ENCODE measurements at regions not wholly inside any gene's neighbourhood (a gene's known extent, or its start where the extent isn't known, plus 50 kb on each side); places are given as distances from the start of the nearest gene placed in this dataset.

DNA sequence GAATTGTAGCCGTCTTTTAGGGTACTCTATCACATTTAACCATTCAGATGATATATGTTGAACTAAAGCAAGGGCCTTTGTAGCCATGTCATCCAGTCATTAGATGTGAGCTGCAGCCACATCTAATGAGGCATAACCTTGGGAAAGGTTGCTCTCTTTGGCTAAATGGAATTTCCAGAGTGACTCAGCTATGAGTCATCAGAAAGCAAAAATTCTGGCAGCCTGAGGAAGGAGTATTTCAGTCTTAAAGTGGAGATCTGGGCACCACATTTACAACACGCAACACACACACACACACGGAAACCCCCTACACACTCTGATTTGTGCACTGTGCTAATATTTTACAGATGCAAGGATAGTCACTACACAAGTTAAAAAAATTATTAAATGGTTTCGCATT is 176.9 kb upstream of the ZWINT start:
- Histone ChIP-seq H4K20me1 (ENCODE audit: control insufficient read depth, extremely low read depth, insufficient read depth, low read length) (no peaks in the 10 kb centered on the region), H3K9me3 (ENCODE audit: control insufficient read depth, low read depth, low read length) (no peaks in the 10 kb centered on the region), H2AFZ (ENCODE audit: control insufficient read depth, low read length) (peak overlapping the region; percentile 23), H3K27me3 (ENCODE audit: control insufficient read depth, extremely low read depth, insufficient read depth, low read length) (no peaks in the 10 kb centered on the region), H3K9me1 (ENCODE audit: control insufficient read depth, extremely low read depth, insufficient read depth, low read length) (no peaks in the 10 kb centered on the region), H3K9ac (ENCODE audit: control insufficient read depth, extremely low read depth, insufficient read depth, low read length) (no peak overlapping the region), H3K4me1 (ENCODE audit: control insufficient read depth, extremely low read depth, insufficient read depth, low read length) (peaks cover 6% of the 10 kb centered on the region), H3K4me2 (ENCODE audit: control insufficient read depth, extremely low read depth, insufficient read depth, low read depth, low read length) (peak overlapping the region; percentile 52), H3K36me3 (ENCODE audit: control insufficient read depth in 2 of 2, extremely low read depth in 1 of 2, insufficient read depth in 2 of 2, low read length in 2 of 2) (no peaks in the 10 kb centered on the region), H3K4me3 (ENCODE audit: control insufficient read depth in 2 of 3, extremely low read depth in 1 of 3, insufficient read depth in 2 of 3, low read depth in 1 of 3, low read length in 3 of 3) (no peak overlapping the region), H3K27ac (ENCODE audit: control insufficient read depth, insufficient read depth, low read length) (peak overlapping the region; percentile 52), H3K79me2 (ENCODE audit: control insufficient read depth, insufficient read depth, low read length) (no peaks in the 10 kb centered on the region)
- dilution Hi-C loops (cut with MboI; ENCODE audit: extremely low pct_ligation_motif_present, low sequenced_read_pairs), result no loop called here
- DNase-seq (ENCODE audit: low read depth, low spot score) (peak; percentile 36), FAIRE-seq (peak; percentile 90)
- TF ChIP-seq EZH2 (IDR thresholded peaks at IDR 0.05; ENCODE audit: low read length), result no peak
- TF ChIP-seq, protein P1, sequence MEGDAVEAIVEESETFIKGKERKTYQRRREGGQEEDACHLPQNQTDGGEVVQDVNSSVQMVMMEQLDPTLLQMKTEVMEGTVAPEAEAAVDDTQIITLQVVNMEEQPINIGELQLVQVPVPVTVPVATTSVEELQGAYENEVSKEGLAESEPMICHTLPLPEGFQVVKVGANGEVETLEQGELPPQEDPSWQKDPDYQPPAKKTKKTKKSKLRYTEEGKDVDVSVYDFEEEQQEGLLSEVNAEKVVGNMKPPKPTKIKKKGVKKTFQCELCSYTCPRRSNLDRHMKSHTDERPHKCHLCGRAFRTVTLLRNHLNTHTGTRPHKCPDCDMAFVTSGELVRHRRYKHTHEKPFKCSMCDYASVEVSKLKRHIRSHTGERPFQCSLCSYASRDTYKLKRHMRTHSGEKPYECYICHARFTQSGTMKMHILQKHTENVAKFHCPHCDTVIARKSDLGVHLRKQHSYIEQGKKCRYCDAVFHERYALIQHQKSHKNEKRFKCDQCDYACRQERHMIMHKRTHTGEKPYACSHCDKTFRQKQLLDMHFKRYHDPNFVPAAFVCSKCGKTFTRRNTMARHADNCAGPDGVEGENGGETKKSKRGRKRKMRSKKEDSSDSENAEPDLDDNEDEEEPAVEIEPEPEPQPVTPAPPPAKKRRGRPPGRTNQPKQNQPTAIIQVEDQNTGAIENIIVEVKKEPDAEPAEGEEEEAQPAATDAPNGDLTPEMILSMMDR (optimal IDR thresholded peaks at IDR 0.05 in 1 of 3, IDR thresholded peaks at IDR 0.05 in 1 of 3, conservative IDR thresholded peaks at IDR 0.05 in 1 of 3; ENCODE audit: extremely low read depth in 1 of 3, insufficient read depth in 2 of 3, low read length in 3 of 3), result no peak

DNA sequence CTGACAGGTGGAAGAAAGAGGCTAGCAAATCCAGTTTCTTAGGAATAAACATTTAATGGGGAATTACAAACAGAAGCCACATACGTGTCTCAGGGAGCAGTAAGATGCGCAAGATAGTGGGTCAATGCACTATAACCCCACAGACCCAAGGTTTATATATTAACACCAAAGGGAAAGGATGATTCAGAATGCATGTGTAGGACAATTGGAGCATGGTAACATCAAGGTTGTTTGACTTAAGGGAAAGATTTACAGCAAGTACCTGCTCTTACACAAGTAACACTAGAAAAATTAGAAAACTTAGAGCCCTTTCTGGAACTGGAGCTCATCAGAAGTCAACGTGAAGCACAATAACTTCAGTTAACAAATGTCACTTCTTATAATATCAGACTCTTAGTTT is 161.1 kb upstream of the ZWINT start:
- TF ChIP-seq EZH2 (IDR thresholded peaks at IDR 0.05; ENCODE audit: low read length), result no peak
- Histone ChIP-seq H3K9ac (ENCODE audit: control insufficient read depth, extremely low read depth, insufficient read depth, low read length) (no peak overlapping the region), H3K79me2 (ENCODE audit: control insufficient read depth, insufficient read depth, low read length) (no peaks in the 10 kb centered on the region), H3K27me3 (ENCODE audit: control insufficient read depth, extremely low read depth, insufficient read depth, low read length) (no peaks in the 10 kb centered on the region), H3K9me1 (ENCODE audit: control insufficient read depth, extremely low read depth, insufficient read depth, low read length) (no peaks in the 10 kb centered on the region), H3K27ac (ENCODE audit: control insufficient read depth, insufficient read depth, low read length) (no peak overlapping the region), H3K36me3 (ENCODE audit: control insufficient read depth in 2 of 2, extremely low read depth in 1 of 2, insufficient read depth in 2 of 2, low read length in 2 of 2) (no peaks in the 10 kb centered on the region), H4K20me1 (ENCODE audit: control insufficient read depth, extremely low read depth, insufficient read depth, low read length) (no peaks in the 10 kb centered on the region), H3K4me1 (ENCODE audit: control insufficient read depth, extremely low read depth, insufficient read depth, low read length) (no peaks in the 10 kb centered on the region), H3K4me2 (ENCODE audit: control insufficient read depth, extremely low read depth, insufficient read depth, low read depth, low read length) (no peak overlapping the region), H2AFZ (ENCODE audit: control insufficient read depth, low read length) (no peak overlapping the region), H3K9me3 (ENCODE audit: control insufficient read depth, low read depth, low read length) (no peaks in the 10 kb centered on the region), H3K4me3 (ENCODE audit: control insufficient read depth in 2 of 3, extremely low read depth in 1 of 3, insufficient read depth in 2 of 3, low read depth in 1 of 3, low read length in 3 of 3) (no peak overlapping the region)
- DNase-seq (ENCODE audit: low read depth, low spot score) (no peak), FAIRE-seq (no peak)
- dilution Hi-C loops (cut with MboI; ENCODE audit: extremely low pct_ligation_motif_present, low sequenced_read_pairs), result no loop called here

DNA sequence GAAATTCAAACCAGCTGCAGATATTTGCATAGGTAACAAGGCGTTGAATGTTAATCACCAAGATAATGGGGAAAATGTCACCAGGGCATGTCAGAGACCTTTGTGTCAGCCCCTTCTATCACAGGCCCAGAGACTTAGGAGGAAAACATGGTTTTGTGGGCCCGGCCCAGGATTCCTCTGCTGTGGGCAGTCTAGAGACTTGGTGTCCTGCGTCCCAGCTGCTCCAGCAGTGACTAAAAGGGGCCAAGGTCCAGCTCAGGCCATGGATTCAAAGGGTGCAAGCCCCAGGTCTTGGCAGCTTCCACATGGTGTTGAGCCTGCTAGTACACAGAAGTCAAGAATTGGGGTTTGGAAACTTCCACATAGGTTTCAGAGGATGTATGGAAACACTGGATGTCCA is 147.5 kb upstream of the ZWINT start:
- Histone ChIP-seq H3K4me1 (ENCODE audit: control insufficient read depth, extremely low read depth, insufficient read depth, low read length) (no peaks in the 10 kb centered on the region), H3K79me2 (ENCODE audit: control insufficient read depth, insufficient read depth, low read length) (no peaks in the 10 kb centered on the region), H4K20me1 (ENCODE audit: control insufficient read depth, extremely low read depth, insufficient read depth, low read length) (no peaks in the 10 kb centered on the region), H3K4me2 (ENCODE audit: control insufficient read depth, extremely low read depth, insufficient read depth, low read depth, low read length) (no peak overlapping the region), H3K4me3 (ENCODE audit: control insufficient read depth in 2 of 3, extremely low read depth in 1 of 3, insufficient read depth in 2 of 3, low read depth in 1 of 3, low read length in 3 of 3) (no peak overlapping the region), H3K27me3 (ENCODE audit: control insufficient read depth, extremely low read depth, insufficient read depth, low read length) (no peaks in the 10 kb centered on the region), H3K9me3 (ENCODE audit: control insufficient read depth, low read depth, low read length) (no peaks in the 10 kb centered on the region), H3K36me3 (ENCODE audit: control insufficient read depth in 2 of 2, extremely low read depth in 1 of 2, insufficient read depth in 2 of 2, low read length in 2 of 2) (no peaks in the 10 kb centered on the region), H2AFZ (ENCODE audit: control insufficient read depth, low read length) (no peak overlapping the region), H3K27ac (ENCODE audit: control insufficient read depth, insufficient read depth, low read length) (no peak overlapping the region), H3K9ac (ENCODE audit: control insufficient read depth, extremely low read depth, insufficient read depth, low read length) (no peak overlapping the region), H3K9me1 (ENCODE audit: control insufficient read depth, extremely low read depth, insufficient read depth, low read length) (no peaks in the 10 kb centered on the region)
- dilution Hi-C loops (cut with MboI; ENCODE audit: extremely low pct_ligation_motif_present, low sequenced_read_pairs), result no loop called here
- FAIRE-seq (no peak), DNase-seq (ENCODE audit: low read depth, low spot score) (no peak)
- TF ChIP-seq, protein P1 (optimal IDR thresholded peaks at IDR 0.05 in 1 of 3, IDR thresholded peaks at IDR 0.05 in 1 of 3, conservative IDR thresholded peaks at IDR 0.05 in 1 of 3; ENCODE audit: extremely low read depth in 1 of 3, insufficient read depth in 2 of 3, low read length in 3 of 3), result no peak
- no peak for TF ChIP-seq EZH2 (IDR thresholded peaks at IDR 0.05; ENCODE audit: low read length)

All from keratinocyte (primary cell).